Ovary (tissue), 7 donors: ENCODE measurements at regions not wholly inside any gene's neighbourhood (a gene's known extent, or its start where the extent isn't known, plus 50 kb on each side); places are given as distances from the start of the nearest gene placed in this dataset.

Experiments used
- DNase-seq, 5 donors: peaks; one replicate each; pipeline ENCODE4 v3.0.0-alpha.2; 2019 to 2020
- H3K27ac ChIP-seq, 2 donors: fragments of 200-600 bp; one replicate each; pipeline versions ENCODE4 v1.5.1 to v1.8.0; 2019 to 2022
- H3K27me3 ChIP-seq: fragments of 200-600 bp; one replicate; pipeline ENCODE4 v1.8.0; 2022
- H3K36me3 ChIP-seq: fragments of 200-600 bp; sonication (generic); one replicate; pipeline ENCODE4 v1.5.1; 2019
- H3K4me1 ChIP-seq: one replicate; pipeline ENCODE4 v1.8.1; 2013; ENCODE audit warnings: mild to moderate bottlenecking, moderate library complexity; ENCODE audit not compliant: insufficient read depth
- H3K4me3 ChIP-seq: fragments of 200-600 bp; sonication (generic); one replicate; pipeline ENCODE4 v1.5.1; 2017
- H3K9me3 ChIP-seq, 2 donors: fragments of 200-600 bp in 1 of 2; sonication (generic) in 1 of 2; one replicate each; pipeline versions ENCODE4 v1.5.1 to v1.8.1; 2013 to 2019; ENCODE audit warnings: mild to moderate bottlenecking in 1 of 2, moderate library complexity in 1 of 2
- EP300 ChIP-seq: sonication (generic); formaldehyde crosslinking; IDR thresholded peaks from one replicate; pipeline ENCODE4 v1.6.1; 2017; ENCODE audit warnings: antibody characterized with exemption
- POLR2A ChIP-seq: fragments of 450-650 bp; IDR thresholded peaks from one replicate; pipeline ENCODE4 v1.6.1; 2017; ENCODE audit warnings: antibody characterized with exemption, mild to moderate bottlenecking, moderate library complexity
- WGBS, 3 donors: extraction: QIAGEN DNeasy Blood & Tissue Kit in 1 of 3; methylation state at CpG; one replicate each; pipeline versions ENCODE4 v1.1.5 to v1.1.7; 2013 to 2017; 5-methylcytosine and 5-hydroxymethylcytosine counted together
- intact Hi-C, 4 donors: fragments of 100-400 bp; cut with DNase I; formaldehyde crosslinking; loops; one replicate each; pipeline versions ENCODE4 v1.11.0 to v1.15.1; 2022 to 2023
- TF ChIP-seq, protein P1 (sequence below), 3 donors: fragments of 450-650 bp in 2 of 3; fragments of 200-600 bp in 1 of 3; IDR thresholded peaks; one replicate each; pipeline versions ENCODE4 v1.5.1 to v1.8.0; 2016 to 2022; ENCODE audit warnings: antibody characterized with exemption in 3 of 3, mild to moderate bottlenecking in 1 of 3
- donor health status: DM: no; HTN: no; CAD: no; lungs with moderate emphysema.
- donor health status: DM: no; HTN: no; CAD: no.
- donor health status: Bipolar disorder and iron deficiency.
- donor health status: DM: no; HTN: no; CAD: no.
- donor health status: DM: yes; HTN: yes; CAD: no.

- DNase-seq = no peak
- intact Hi-C loops = no loop called here
- Histone ChIP-seq H3K27me3 (no peaks in the 10 kb centered on the region), H3K27ac (no peak overlapping the region), H3K4me1 (no peaks in the 10 kb centered on the region), H3K9me3 (no peaks in the 10 kb centered on the region), H3K36me3 (no peaks in the 10 kb centered on the region), H3K4me3 (no peak overlapping the region)
- TF ChIP-seq, protein P1, sequence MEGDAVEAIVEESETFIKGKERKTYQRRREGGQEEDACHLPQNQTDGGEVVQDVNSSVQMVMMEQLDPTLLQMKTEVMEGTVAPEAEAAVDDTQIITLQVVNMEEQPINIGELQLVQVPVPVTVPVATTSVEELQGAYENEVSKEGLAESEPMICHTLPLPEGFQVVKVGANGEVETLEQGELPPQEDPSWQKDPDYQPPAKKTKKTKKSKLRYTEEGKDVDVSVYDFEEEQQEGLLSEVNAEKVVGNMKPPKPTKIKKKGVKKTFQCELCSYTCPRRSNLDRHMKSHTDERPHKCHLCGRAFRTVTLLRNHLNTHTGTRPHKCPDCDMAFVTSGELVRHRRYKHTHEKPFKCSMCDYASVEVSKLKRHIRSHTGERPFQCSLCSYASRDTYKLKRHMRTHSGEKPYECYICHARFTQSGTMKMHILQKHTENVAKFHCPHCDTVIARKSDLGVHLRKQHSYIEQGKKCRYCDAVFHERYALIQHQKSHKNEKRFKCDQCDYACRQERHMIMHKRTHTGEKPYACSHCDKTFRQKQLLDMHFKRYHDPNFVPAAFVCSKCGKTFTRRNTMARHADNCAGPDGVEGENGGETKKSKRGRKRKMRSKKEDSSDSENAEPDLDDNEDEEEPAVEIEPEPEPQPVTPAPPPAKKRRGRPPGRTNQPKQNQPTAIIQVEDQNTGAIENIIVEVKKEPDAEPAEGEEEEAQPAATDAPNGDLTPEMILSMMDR (IDR thresholded peaks at IDR 0.05) = no peak
- TF ChIP-seq POLR2A (no peak), EP300 (no peak)
These were observed 162.8 kb downstream of the RBM43 start for GRCh38 chr2:151098841-151099240.

DNA sequence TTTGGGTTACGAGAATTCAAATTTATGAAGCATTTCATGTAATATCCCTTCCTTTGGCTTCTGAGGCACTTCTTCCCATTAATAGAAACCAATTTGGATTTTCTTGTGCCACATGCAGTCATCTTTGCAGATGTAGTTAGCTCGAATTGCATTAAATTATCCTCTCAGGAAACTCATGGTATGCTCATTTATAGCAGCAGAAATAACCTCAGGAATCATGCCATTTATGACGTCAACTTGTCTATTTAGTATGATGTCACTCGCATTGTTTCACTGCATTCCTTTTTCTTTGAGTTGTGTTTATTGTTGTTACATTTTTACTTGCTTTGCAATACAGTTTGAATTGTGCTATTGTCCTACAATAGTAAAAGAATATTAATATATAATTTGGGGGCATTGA, 163.8 kb downstream of the RBM43 start:
- TF ChIP-seq EP300 (no peak), POLR2A (no peak)
- TF ChIP-seq, protein P1 (IDR thresholded peaks at IDR 0.05) = no peak

GRCh38 chr2:151097128-151097527, 164.5 kb downstream of the RBM43 start:
- DNase-seq = no peak
- Histone ChIP-seq H3K9me3 (no peaks in the 10 kb centered on the region), H3K36me3 (no peaks in the 10 kb centered on the region), H3K4me1 (no peaks in the 10 kb centered on the region), H3K27ac (no peak overlapping the region), H3K4me3 (no peak overlapping the region), H3K27me3 (no peaks in the 10 kb centered on the region)
- no peak for TF ChIP-seq POLR2A
- TF ChIP-seq, protein P1 (IDR thresholded peaks at IDR 0.05) = no peak
- TF ChIP-seq EP300 = no peak
- intact Hi-C loops = no loop called here

More for the DNA sequence above, 163.8 kb downstream of the RBM43 start:
- no peak overlapping the region for H3K4me3 ChIP-seq
- H3K9me3 ChIP-seq = no peaks in the 10 kb centered on the region
- 86 to 92% (median 91%) methylated on average over 4 of the region's 4 CpGs for WGBS, 3 donors
- no peak overlapping the region for H3K27ac ChIP-seq
- no peaks in the 10 kb centered on the region for H3K27me3 ChIP-seq
- intact Hi-C loops = no loop called here
- no peaks in the 10 kb centered on the region for H3K36me3 ChIP-seq
- no peaks in the 10 kb centered on the region for H3K4me1 ChIP-seq
- DNase-seq = no peak

DNA sequence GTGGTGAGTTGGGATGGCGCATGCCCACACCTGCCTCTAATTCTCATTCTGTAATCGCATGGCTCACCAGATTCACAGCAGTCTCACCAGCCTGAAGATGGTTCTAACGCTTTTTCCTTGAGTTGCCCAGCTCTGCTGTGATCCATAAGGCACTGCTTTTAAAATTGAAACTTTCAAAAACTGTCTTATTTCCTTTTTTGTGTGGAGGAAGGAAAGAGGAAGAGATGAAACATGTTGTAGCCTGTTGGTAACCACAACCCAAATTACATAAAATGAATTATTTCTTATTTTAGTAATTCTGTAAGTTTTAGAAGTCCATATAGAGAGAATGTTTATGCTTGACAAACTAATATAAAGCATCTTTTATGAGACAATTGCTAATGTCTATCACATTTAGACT, 165.4 kb downstream of the RBM43 start:
- intact Hi-C loops = no loop called here
- Histone ChIP-seq H3K27me3 (no peaks in the 10 kb centered on the region), H3K36me3 (no peaks in the 10 kb centered on the region), H3K9me3 (no peaks in the 10 kb centered on the region), H3K4me3 (no peak overlapping the region), H3K27ac (no peak overlapping the region), H3K4me1 (no peaks in the 10 kb centered on the region)
- DNase-seq = no peak
- 88 to 93% (median 92%) methylated on average over 3 of the region's 3 CpGs for WGBS, 3 donors
- TF ChIP-seq, protein P1 (IDR thresholded peaks at IDR 0.05) = no peak
- TF ChIP-seq EP300 = no peak
- no peak for TF ChIP-seq POLR2A

DNA sequence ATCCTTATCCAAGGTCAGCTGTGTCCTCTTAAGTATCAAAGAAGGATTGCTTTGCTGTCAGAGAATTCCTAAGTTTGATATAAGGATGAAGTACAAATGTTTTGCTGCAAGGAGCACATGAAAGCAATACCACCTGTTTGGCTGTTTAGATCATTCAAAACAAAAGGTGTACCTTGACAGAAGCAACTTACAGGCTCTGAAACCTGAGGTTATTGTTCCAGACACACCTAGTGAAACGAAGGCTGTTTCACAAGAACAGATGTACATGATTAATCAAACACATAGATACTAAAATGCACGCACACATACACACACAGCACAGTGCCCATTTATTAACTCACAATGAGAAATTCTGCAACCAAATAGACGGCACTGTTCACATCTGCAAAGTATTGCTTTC, 166.2 kb downstream of the RBM43 start:
- Histone ChIP-seq H3K4me1 (no peaks in the 10 kb centered on the region), H3K27ac (no peak overlapping the region), H3K36me3 (no peaks in the 10 kb centered on the region), H3K27me3 (no peaks in the 10 kb centered on the region), H3K9me3 (no peaks in the 10 kb centered on the region), H3K4me3 (no peak overlapping the region)
- intact Hi-C loops = no loop called here
- TF ChIP-seq POLR2A (no peak), EP300 (no peak)
- TF ChIP-seq, protein P1 (IDR thresholded peaks at IDR 0.05) = no peak
- WGBS, 3 donors = 60 to 80% (median 76%) methylated on average over 3 of the region's 3 CpGs
- DNase-seq = no peak
